Mucosa of descending colon (tissue), 3 donors: ENCODE measurements at regions not wholly inside any gene's neighbourhood (a gene's known extent, or its start where the extent isn't known, plus 50 kb on each side); places are given as distances from the start of the nearest gene placed in this dataset.

Experiments
- ATAC-seq: fragments of 200-7000 bp; cut with Tn5 transposase; one replicate; pipeline ENCODE4 v1.9.1; 2020; ENCODE audit warnings: mild to moderate bottlenecking, moderate library complexity
- DNase-seq, 3 donors: peaks; one replicate each; pipeline ENCODE4 v3.0.0-alpha.2; 2020
- H3K36me3 ChIP-seq: fragments of 200-600 bp; one replicate; pipeline ENCODE4 v1.8.0; 2021; ENCODE audit warnings: low read depth, mild to moderate bottlenecking
- H3K4me1 ChIP-seq: fragments of 200-600 bp; one replicate; pipeline ENCODE4 v1.8.0; 2021; ENCODE audit warnings: low read depth, mild to moderate bottlenecking
- H3K4me3 ChIP-seq: fragments of 200-600 bp; one replicate; pipeline ENCODE4 v1.8.0; 2021; ENCODE audit warnings: mild to moderate bottlenecking
- H3K9me3 ChIP-seq: fragments of 200-600 bp; one replicate; pipeline ENCODE4 v1.8.0; 2021; ENCODE audit warnings: mild to moderate bottlenecking
- intact Hi-C, 2 donors: fragments of 100-400 bp; cut with DNase I in 1 of 2; cut with micrococcal nuclease in 1 of 2; formaldehyde crosslinking; loops; one replicate each; pipeline versions ENCODE4 v1.11.0 to v1.11.1; 2022; cut with DNase I, micrococcal nuclease
- TF ChIP-seq, protein P1 (sequence below): fragments of 200-600 bp; IDR thresholded peaks from one replicate; pipeline ENCODE4 v1.8.0; 2022; ENCODE audit warnings: antibody characterized with exemption, mild to moderate bottlenecking
- donor health status: DM: no; HTN: no; CAD: no; lungs with moderate emphysema.
- donor health status: DM: no; HTN: no; CAD: no.
- donor health status: DM: no; HTN: yes; CAD: no.

DNA sequence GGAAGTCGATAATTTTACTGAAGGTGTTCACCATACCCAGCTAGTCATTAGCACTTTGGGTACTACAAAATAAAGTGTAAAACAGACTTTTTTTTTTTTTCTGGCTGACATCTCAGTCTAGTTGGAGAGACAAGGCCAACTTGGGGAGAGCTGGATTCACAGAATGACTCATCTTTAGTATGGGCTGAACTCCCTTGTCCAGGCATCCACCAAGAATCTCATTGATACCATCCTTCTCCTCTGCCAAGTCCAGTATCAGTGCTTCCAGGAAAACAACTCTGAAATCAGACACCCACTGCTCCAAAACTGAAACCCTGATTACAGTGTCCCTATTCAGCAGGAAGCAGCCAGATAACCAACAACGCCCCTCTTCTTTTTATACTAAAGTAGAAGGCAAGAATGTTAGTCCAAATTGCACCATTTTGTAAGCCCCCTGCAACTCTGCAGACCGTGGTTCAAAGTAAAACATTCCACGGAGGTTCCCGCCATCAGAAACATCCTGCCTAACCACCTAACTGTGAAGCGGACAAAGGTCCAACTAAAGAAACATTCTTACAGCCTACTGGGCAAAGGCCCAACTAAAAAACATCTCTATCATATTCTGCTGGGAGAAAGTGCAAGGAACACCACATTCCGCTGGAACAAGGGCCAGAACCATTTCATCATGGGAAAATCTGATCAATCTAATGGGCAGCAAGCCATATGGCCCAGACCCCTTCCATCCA, 728.2 kb downstream of the BRINP1 start:
- Histone ChIP-seq H3K4me3 (no peak overlapping the region), H3K36me3 (no peaks in the 10 kb centered on the region), H3K4me1 (no peaks in the 10 kb centered on the region), H3K9me3 (peaks cover 1% of the 10 kb centered on the region)
- TF ChIP-seq, protein P1, sequence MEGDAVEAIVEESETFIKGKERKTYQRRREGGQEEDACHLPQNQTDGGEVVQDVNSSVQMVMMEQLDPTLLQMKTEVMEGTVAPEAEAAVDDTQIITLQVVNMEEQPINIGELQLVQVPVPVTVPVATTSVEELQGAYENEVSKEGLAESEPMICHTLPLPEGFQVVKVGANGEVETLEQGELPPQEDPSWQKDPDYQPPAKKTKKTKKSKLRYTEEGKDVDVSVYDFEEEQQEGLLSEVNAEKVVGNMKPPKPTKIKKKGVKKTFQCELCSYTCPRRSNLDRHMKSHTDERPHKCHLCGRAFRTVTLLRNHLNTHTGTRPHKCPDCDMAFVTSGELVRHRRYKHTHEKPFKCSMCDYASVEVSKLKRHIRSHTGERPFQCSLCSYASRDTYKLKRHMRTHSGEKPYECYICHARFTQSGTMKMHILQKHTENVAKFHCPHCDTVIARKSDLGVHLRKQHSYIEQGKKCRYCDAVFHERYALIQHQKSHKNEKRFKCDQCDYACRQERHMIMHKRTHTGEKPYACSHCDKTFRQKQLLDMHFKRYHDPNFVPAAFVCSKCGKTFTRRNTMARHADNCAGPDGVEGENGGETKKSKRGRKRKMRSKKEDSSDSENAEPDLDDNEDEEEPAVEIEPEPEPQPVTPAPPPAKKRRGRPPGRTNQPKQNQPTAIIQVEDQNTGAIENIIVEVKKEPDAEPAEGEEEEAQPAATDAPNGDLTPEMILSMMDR = no peak
- ATAC-seq (no peak), DNase-seq (no peak)
- intact Hi-C loops = no loop called here

GRCh38 chr9:118643118-118643517, 726.1 kb downstream of the BRINP1 start:
- ATAC-seq = no peak

GRCh38 chr9:118644066-118644465, 725.2 kb downstream of the BRINP1 start:
- Histone ChIP-seq H3K9me3 (peaks cover 9% of the 10 kb centered on the region), H3K4me1 (no peaks in the 10 kb centered on the region), H3K4me3 (no peak overlapping the region), H3K36me3 (no peaks in the 10 kb centered on the region)
- TF ChIP-seq, protein P1 = no peak
- DNase-seq (no peak), ATAC-seq (no peak)
- intact Hi-C loops = no loop called here

More at GRCh38 chr9:118643118-118643517, 726.1 kb downstream of the BRINP1 start:
- Histone ChIP-seq H3K4me3 (no peak overlapping the region), H3K36me3 (no peaks in the 10 kb centered on the region), H3K9me3 (peaks cover 9% of the 10 kb centered on the region), H3K4me1 (no peaks in the 10 kb centered on the region)
- TF ChIP-seq, protein P1 = no peak
- intact Hi-C loops = no loop called here
- no peak for DNase-seq

DNA sequence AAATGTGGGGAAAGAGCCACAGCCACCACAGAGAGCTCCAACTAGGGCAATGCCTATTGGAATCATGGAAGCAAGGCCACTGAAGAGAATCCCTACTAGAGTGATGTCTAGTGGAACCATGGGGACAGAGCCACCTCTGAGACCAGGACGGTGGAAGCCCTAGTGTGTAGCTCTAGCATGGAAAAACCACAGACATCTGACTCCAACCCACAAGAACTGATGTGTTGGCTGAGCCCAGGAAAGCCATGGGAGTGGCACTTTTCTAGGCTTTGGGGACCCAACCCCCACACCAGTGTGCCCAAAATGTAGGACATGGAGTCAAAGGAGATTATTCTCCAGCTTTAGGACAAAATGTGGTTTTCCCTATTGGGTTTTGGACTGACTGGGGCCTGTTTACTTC, 721.9 kb downstream of the BRINP1 start:
- Histone ChIP-seq H3K4me1 (no peaks in the 10 kb centered on the region), H3K36me3 (no peaks in the 10 kb centered on the region), H3K9me3 (peaks cover 9% of the 10 kb centered on the region), H3K4me3 (no peak overlapping the region)
- intact Hi-C loops = no loop called here
- no peak for DNase-seq
- ATAC-seq = no peak
- TF ChIP-seq, protein P1 = no peak

GRCh38 chr9:118650417-118650816, 718.8 kb downstream of the BRINP1 start:
- Histone ChIP-seq H3K4me1 (no peaks in the 10 kb centered on the region), H3K36me3 (no peaks in the 10 kb centered on the region), H3K9me3 (peaks cover 9% of the 10 kb centered on the region), H3K4me3 (no peak overlapping the region)
- TF ChIP-seq, protein P1 = no peak
- DNase-seq (no peak), ATAC-seq (no peak)
- intact Hi-C loops = no loop called here
